ENCODE measurements at regions not wholly inside any gene's neighbourhood (a gene's known extent, or its start where the extent isn't known, plus 50 kb on each side); places are given as distances from the start of the nearest gene placed in this dataset.

DNA sequence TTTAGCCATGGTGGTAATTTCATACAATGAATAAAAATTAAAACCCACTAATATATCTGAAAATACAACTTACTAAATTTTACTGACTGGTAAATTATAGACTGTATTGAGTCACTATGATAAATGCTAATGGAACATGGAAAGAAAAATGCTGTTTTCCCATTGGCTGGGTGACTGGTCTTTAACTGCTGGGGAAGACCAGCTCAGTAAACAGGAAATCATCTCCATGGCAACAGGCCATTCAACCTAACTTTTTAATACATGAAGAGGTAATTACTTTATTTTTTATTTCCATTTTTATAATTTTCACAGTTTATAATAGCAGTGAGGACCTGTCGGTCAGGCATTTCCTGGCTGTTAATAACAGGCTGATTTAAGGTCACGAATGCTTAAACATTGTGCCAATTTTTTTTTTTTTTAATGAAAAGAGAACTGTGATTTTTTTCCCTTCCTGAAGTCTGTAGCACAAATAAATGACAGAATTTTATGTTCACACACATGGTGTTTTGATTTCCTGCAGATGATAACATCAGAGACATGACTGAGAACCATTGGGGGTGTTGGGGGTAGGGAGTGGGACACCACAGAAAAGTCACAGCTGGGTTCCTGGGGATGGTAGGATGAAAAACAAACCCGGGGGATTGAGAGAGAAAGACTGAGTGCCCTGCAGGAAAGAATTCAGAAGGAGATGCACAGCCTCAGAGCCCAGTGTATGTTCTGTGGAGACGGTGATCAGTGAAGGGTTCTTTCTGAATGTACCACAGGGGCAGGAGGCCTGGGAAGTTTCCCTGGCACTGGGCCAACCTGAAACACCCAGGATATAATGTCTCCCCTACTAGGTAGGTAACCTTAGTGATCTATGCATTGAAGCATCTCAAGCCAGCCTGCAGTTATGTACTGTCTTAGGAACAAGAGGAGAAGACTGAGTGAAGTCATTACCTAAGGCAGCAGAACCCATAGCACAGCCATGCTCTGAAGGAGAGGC is 297.1 kb downstream of the COG6 start:
- 0% methylated on average over 3 of the region's 4 CpGs for WGBS (ENCODE audit: insufficient coverage, low coverage, missing lambda C conversion rate)
- ATAC-seq (no peak), FAIRE-seq (no peak), DNase-seq (ENCODE audit: extremely low read depth in 1 of 4, low spot score in 3 of 4) (peak in 2 of 4 experiments; percentile 10 to 12)
- in situ Hi-C loops (cut with MboI) (no loop called here), intact Hi-C loops (cut with micrococcal nuclease) (no loop called here)
- H2AFZ ChIP-seq (ENCODE audit: low read depth, low read length): no peak overlapping the region
- TF ChIP-seq RFX1 (IDR thresholded peaks at IDR 0.05) (peak; percentile 60), MCM2 (IDR thresholded peaks at IDR 0.05; ENCODE audit: low read depth) (no peak), POLR2AphosphoS5 (IDR thresholded peaks at IDR 0.05; ENCODE audit: control insufficient read depth, insufficient read depth, low read depth, low read length) (no peak), NFIC (IDR thresholded peaks at IDR 0.05) (peak; percentile 70), SRSF9 (IDR thresholded peaks at IDR 0.05; ENCODE audit: borderline replicate concordance, low read depth, low read length) (no peak), HEY1 (CRISPR knock-in tag; IDR thresholded peaks at IDR 0.05; ENCODE audit: borderline replicate concordance) (no peak), XRCC3 (IDR thresholded peaks at IDR 0.05) (no peak), ZNF140 (CRISPR knock-in tag; IDR thresholded peaks at IDR 0.05) (no peak), ZFPM2 (CRISPR knock-in tag; IDR thresholded peaks at IDR 0.05) (no peak), DACH1 (IDR thresholded peaks at IDR 0.05; ENCODE audit: partially characterized antibody) (no peak), HLTF (IDR thresholded peaks at IDR 0.05) (no peak), CREM (IDR thresholded peaks at IDR 0.05; ENCODE audit: low read depth) (no peak), NCOA1 (IDR thresholded peaks at IDR 0.05; ENCODE audit: low read depth) (no peak), ZNF143 (CRISPR knock-in tag; IDR thresholded peaks at IDR 0.05) (no peak)
- TF ChIP-seq, protein P1, sequence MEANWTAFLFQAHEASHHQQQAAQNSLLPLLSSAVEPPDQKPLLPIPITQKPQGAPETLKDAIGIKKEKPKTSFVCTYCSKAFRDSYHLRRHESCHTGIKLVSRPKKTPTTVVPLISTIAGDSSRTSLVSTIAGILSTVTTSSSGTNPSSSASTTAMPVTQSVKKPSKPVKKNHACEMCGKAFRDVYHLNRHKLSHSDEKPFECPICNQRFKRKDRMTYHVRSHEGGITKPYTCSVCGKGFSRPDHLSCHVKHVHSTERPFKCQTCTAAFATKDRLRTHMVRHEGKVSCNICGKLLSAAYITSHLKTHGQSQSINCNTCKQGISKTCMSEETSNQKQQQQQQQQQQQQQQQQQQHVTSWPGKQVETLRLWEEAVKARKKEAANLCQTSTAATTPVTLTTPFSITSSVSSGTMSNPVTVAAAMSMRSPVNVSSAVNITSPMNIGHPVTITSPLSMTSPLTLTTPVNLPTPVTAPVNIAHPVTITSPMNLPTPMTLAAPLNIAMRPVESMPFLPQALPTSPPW (CRISPR knock-in tag; IDR thresholded peaks at IDR 0.05): no peak
- no peak overlapping the region for H3K4me2 ChIP-seq (ENCODE audit: insufficient read depth, low read length)
- no peak overlapping the region for H3K27ac ChIP-seq (ENCODE audit: extremely low read depth, low read depth, low read length)
- H3K27me3 ChIP-seq (ENCODE audit: control insufficient read depth in 2 of 2, insufficient read depth in 2 of 2, low read length in 2 of 2): no peaks in the 10 kb centered on the region
- no peaks in the 10 kb centered on the region for H3K36me3 ChIP-seq (ENCODE audit: control insufficient read depth, insufficient read depth, low read length)
- POLR2A ChIA-PET: no interaction called here
- no peak overlapping the region for H3K4me3 ChIP-seq
- H3K79me2 ChIP-seq (ENCODE audit: control insufficient read depth, insufficient read depth, low read length): no peaks in the 10 kb centered on the region
- H3K9ac ChIP-seq (ENCODE audit: insufficient read depth in 1 of 2, low read depth in 2 of 2, low read length in 2 of 2): no peak overlapping the region
- no peaks in the 10 kb centered on the region for H3K9me1 ChIP-seq (ENCODE audit: control insufficient read depth, insufficient read depth, low read length)
- no peaks in the 10 kb centered on the region for H3K9me3 ChIP-seq (replicated peaks; ENCODE audit: control insufficient read depth, insufficient read depth, low read depth, low read length)
- no TSS peak for BruUV-seq (replicated peaks)
- no peaks in the 10 kb centered on the region for H3K4me1 ChIP-seq (replicated peaks in 1 of 2; ENCODE audit: control insufficient read depth in 2 of 2, insufficient read depth in 2 of 2, low read length in 2 of 2)
- CTCF ChIA-PET (ENCODE audit: low intra/inter-chr PET ratio): no interaction called here
- no peaks in the 10 kb centered on the region for H4K20me1 ChIP-seq (replicated peaks; ENCODE audit: control insufficient read depth, insufficient read depth, low read length)
